GM18517 (cell line): ENCODE measurements at regions not wholly inside any gene's neighbourhood (a gene's known extent, or its start where the extent isn't known, plus 50 kb on each side); places are given as distances from the start of the nearest gene placed in this dataset.

ENCODE experiments used
- ATAC-seq: cut with Tn5 transposase; IDR thresholded peaks from one replicate; pipeline ENCODE4 v1.9.1; 2021; ENCODE audit warnings: mild to moderate bottlenecking, moderate library complexity; ENCODE audit not compliant: unreplicated experiment

DNA sequence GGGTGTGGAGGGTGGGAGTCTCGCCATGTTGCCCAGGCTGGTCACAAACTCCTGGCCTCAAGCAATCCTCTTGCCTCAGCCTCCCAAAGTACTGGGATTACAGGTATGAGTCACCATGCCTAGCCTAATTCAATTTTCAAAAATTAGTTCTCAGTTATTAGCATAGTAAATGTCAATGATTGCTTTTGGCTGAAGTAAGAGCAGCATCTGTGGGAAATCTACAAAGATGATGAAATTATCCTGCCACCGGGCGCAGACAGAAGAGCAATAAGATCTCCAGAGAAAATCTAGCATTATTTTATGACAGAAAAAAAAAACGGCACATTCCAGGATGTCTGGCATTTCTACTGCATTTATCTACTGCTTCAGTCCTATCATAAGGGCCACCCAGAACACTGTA lies 97.9 kb upstream of the DAAM1 start:
- no peak for ATAC-seq

GRCh38 chr14:59091404-59091803 lies 97.1 kb upstream of the DAAM1 start:
- ATAC-seq, result no peak

GRCh38 chr14:59091976-59092375 lies 96.5 kb upstream of the DAAM1 start:
- no peak for ATAC-seq

GRCh38 chr14:59093902-59094301 lies 94.6 kb upstream of the DAAM1 start:
- ATAC-seq, result no peak

GRCh38 chr14:59096303-59096702 lies 92.2 kb upstream of the DAAM1 start:
- no peak for ATAC-seq

- ATAC-seq, result no peak
These were observed 90.8 kb upstream of the DAAM1 start for GRCh38 chr14:59097681-59098080.

GRCh38 chr14:59098377-59098776 lies 90.1 kb upstream of the DAAM1 start:
- ATAC-seq, result no peak

- ATAC-seq, result no peak
These were observed 88.3 kb upstream of the DAAM1 start for GRCh38 chr14:59100205-59100604.

GRCh38 chr14:59101476-59101875 lies 87.0 kb upstream of the DAAM1 start:
- no peak for ATAC-seq

DNA sequence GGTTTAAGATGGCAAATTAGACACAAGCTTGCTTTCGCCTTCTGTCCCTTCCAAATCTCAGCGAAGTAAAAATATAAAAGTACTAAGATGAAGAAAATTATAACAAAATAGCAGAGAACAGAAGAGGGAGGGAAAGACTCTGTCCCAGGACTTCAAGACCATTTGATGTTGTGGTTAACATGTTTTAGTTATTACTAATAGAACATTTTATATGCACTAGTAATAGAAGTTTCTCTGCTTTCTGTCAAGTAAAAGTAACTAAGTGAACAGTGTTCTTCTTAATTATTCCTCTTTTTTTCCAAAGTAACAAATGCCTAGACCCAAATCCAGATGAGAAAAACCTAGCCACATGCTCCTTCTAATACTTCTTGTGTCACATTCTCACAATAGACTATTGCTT lies 85.1 kb upstream of the DAAM1 start:
- ATAC-seq, result no peak

GRCh38 chr14:59107819-59108218 lies 80.6 kb upstream of the DAAM1 start:
- ATAC-seq, result no peak

DNA sequence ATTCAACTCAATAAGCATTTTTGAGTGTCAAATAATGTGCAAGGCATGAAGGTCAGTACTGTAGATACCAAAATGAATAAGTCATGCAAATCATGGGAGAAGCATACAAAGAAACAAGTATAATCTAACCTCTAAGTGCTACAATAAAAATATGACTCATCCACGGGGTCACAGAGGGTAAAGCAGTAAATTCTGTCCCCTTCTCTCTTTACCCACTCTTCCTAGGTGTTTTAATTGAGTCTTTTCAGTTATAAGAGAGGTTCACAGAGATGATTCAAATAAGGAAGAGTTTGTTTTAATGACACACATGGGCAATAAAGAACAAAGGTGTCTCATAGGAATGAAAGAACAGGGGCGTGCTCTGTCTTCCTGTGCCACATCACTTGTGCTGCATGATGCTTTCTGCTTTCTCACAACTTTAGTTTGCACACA lies 71.5 kb upstream of the DAAM1 start:
- ATAC-seq, result no peak

GRCh38 chr14:59117754-59118528 lies 70.5 kb upstream of the DAAM1 start:
- no peak for ATAC-seq

DNA sequence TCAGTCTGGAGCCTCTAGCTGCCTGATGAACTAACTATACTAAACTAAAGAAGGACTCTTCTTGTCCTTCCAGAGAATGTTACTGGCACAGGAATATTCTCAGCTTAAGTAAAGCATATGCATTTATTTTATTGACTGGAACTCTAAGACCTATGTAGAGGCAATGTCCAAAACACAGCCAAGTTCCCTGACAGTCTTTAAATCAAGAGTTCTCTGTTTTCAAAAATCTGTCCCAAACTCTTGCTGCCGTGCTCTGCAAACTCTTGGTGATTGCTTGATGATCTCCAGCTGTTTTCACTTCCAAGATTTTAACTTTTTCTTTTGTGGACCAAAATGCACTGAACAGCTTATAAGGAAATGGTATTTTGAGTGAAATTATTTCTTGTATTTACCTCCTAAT lies 67.5 kb upstream of the DAAM1 start:
- ATAC-seq, result no peak

DNA sequence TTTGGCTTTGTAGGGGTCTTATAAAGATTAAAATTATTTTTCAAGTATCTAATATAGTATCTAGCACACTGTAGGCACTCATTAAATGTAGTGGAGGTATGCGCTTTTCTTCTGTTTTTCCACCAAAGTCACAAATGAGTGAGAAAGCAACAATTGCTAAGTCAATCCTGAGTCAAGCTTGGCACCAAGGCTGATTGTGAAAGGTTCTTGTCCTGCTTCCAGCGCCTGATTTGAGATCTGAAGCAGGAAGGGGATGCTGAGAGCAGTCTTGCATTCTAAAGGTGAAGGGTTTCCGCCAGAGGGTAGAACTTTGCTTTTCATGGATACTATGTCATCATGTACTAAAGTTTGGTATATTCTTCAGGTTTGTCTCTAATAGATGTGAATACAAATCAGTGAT lies 64.9 kb upstream of the DAAM1 start:
- no peak for ATAC-seq

GRCh38 chr14:59123975-59124374 lies 64.5 kb upstream of the DAAM1 start:
- no peak for ATAC-seq

DNA sequence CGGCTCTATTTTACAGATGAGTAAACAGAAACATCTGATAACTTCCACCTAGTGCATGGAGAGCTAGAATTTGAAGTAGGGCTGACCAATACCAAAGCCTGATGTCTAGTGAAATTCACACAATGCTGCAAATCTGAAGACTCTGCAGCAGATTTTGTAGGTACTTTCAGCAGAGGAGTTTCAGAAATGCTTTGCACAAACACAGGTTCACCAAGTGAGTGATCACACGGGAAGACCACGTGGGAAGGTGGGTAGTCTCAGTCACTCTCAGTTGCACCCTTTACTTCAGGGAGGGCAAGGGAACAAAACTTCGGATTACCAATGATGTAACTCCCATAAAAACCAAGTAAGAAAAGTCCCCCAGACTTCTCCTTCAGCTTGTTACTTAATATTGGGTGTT lies 63.3 kb upstream of the DAAM1 start:
- no peak for ATAC-seq

DNA sequence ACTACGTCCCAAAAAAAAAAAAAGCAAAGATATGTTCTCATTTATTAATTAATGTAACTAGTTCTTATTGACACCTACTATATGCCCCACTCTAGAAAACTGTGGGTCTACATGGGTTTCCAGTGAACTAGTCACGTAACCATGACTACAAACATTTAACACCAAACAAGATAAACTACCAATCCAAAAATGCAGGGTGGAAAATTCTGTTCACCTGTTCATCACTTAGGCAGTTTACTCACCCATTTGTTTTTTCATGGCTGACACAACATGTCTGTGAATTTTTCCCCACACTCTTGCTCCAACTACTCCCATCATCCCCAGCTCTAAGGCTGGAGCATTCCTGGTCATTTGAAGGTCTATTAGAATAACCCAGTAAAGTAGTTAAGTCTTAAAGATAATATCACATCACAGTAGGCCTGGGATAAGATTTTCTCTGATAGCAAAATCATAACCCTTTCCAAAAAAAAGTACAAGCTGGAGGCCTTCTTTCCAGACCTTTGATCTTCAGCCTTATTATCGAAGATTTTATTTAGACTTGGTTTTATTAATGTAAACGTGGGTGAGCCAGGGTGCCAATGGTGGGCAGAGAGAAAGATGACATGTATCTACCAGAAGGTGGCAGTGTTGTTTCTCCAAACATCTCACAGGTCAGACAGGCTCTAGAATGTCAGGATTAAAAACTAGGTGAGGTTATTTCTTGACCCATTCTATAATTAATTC lies 61.6 kb upstream of the DAAM1 start:
- no peak for ATAC-seq

GRCh38 chr14:59127437-59127732 lies 61.1 kb upstream of the DAAM1 start:
- ATAC-seq, result no peak

DNA sequence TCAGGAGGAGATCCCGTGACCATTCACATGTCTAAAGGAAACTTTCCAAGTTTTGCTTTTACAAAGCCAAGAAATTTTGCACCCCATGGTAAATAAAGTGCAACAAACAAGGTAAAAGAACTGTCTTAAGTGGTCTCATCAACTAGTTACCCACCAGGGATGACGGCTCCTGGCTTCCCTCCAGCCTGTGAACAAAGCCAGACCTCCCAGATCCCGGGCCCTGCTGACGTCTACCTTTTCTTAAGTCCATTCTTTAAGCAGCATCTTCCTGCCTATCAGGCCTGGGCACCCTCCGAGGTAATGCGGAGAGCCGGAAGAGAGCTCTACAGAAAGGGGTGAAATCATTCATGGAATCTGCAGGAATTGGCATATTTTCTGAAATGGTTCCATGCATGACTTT lies 58.0 kb upstream of the DAAM1 start:
- no peak for ATAC-seq

DNA sequence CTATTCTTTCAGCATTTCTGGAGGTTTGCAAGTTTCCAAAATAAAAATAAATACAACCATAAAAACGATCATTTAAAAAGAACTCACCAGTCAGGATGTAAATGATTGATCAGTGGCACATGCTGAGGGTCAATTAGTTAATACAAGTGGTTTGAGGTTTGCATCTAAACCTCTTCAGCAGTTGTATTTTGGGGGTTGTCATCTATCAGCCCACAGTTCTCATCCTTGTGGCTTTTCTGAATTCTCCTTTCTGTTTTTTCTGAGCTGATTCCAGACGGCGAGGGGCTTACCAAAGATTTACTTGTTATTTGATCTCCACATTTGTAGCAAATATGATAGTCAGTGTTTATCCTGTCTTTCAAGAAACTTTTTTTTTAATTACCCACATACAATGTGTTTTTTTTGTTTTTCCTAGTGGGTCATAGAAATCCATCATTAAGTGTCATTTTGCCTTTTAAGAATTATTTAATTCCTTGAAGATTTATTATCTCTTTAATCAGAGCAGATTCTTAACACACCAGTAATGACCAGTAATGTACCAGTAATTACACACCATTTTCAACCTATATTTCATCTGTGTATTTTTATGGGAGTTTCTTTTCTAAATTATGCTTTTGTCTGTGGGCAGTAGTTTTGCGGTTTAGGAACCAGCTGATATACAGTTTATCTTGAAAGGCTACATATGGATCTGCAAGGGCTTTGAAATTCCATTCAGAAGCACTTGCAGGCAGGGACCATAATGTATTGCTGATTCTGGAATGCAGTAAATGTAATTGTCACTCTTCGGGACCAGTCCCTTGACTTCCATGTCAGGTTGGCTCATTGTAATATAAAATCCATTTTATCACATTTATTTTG lies 56.3 kb upstream of the DAAM1 start:
- ATAC-seq, result no peak
